NB4 (cell line): ENCODE measurements at regions not wholly inside any gene's neighbourhood (a gene's known extent, or its start where the extent isn't known, plus 50 kb on each side); places are given as distances from the start of the nearest gene placed in this dataset.

Experiments
- DNase-seq: peaks from one replicate; pipeline ENCODE4 v3.0.0; 2010; ENCODE audit warnings: low read depth
- H3K4me3 ChIP-seq: one replicate; pipeline ENCODE4 v1.5.1; 2011; ENCODE audit warnings: mild to moderate bottlenecking, low read depth, low read length, moderate library complexity
- MAX ChIP-seq: IDR thresholded peaks from 2 replicates; pipeline ENCODE4 v1.6.1; 2011; ENCODE audit warnings: low read depth, low read length
- MYC ChIP-seq: IDR thresholded peaks from 2 replicates; pipeline ENCODE4 v1.6.1; 2011; ENCODE audit warnings: low read depth, low read length
- POLR2A ChIP-seq: IDR thresholded peaks from 2 replicates; pipeline ENCODE4 v1.6.1; 2011; ENCODE audit warnings: mild to moderate bottlenecking; ENCODE audit not compliant: insufficient read length; ENCODE audit errors: extremely low read depth
- TF ChIP-seq, protein P1 (sequence below): IDR thresholded peaks from one replicate; pipeline ENCODE4 v1.5.1; 2012; ENCODE audit warnings: low read depth, low read length

- TF ChIP-seq MYC (no peak), POLR2A (no peak), MAX (no peak)
- TF ChIP-seq, protein P1, sequence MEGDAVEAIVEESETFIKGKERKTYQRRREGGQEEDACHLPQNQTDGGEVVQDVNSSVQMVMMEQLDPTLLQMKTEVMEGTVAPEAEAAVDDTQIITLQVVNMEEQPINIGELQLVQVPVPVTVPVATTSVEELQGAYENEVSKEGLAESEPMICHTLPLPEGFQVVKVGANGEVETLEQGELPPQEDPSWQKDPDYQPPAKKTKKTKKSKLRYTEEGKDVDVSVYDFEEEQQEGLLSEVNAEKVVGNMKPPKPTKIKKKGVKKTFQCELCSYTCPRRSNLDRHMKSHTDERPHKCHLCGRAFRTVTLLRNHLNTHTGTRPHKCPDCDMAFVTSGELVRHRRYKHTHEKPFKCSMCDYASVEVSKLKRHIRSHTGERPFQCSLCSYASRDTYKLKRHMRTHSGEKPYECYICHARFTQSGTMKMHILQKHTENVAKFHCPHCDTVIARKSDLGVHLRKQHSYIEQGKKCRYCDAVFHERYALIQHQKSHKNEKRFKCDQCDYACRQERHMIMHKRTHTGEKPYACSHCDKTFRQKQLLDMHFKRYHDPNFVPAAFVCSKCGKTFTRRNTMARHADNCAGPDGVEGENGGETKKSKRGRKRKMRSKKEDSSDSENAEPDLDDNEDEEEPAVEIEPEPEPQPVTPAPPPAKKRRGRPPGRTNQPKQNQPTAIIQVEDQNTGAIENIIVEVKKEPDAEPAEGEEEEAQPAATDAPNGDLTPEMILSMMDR: no peak
- H3K4me3 ChIP-seq: no peak overlapping the region
- no peak for DNase-seq
Observed at GRCh38 chr12:18926188-18926587, 188.3 kb downstream of the CAPZA3 start.

DNA sequence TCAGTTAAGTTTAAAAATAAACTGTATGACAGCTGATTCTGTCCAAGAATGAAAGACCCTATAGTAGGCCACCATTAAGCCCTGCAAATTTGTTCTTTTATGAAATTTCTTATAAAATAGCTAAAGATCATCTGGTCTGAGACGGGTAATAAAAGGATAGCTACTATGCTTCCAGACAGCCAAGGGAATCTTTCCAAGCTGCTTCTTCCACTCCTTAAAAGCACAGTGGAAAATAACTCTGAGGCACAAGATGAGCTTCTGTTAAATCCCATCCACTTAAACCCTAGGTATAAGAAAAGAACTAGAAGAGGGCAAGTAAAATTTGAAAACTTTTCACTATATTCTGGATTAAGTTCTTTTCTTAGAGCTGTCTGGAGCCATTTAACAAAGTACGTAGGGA is 194.3 kb downstream of the CAPZA3 start:
- no peak overlapping the region for H3K4me3 ChIP-seq
- TF ChIP-seq MYC: no peak
- no peak for TF ChIP-seq MAX
- TF ChIP-seq, protein P1: no peak
- no peak for TF ChIP-seq POLR2A

GRCh38 chr12:18932715-18933114 is 194.8 kb downstream of the CAPZA3 start:
- TF ChIP-seq MYC: no peak
- TF ChIP-seq MAX: no peak
- TF ChIP-seq, protein P1: no peak
- TF ChIP-seq POLR2A: no peak
- DNase-seq: no peak
- no peak overlapping the region for H3K4me3 ChIP-seq

More for the DNA sequence above, 194.3 kb downstream of the CAPZA3 start:
- no peak for DNase-seq

DNA sequence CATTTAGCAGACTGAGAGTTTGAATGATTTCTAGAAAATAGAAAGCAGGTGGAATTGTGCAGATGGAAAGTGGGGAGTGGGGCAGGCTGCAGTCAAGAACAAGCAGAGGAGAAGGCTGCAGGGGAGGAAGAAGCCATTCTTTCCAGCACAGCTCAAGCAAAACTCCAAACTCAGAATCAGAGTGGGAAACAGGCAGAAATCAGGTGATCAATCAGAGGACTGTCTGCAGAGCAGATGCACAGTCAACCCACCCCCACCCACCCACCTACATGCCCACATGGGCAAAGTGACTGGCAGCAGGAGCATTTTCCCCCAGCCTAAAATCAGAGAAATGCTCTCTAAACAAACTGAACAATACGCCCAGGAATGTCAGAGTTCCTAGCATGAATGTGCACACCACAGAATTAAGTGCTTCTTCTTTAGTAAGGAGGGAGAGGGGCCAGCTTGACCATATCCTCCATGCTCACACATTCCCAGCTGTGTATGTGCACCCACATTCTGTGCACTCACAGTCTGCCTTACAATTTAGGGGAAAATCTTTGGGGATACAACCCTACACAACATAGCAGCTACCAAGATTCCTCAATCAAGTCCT is 194.1 kb upstream of the PLEKHA5 start:
- no peak for DNase-seq
- no peak overlapping the region for H3K4me3 ChIP-seq
- TF ChIP-seq POLR2A (no peak), MYC (no peak), MAX (no peak)
- TF ChIP-seq, protein P1: no peak

- no peak for DNase-seq
- H3K4me3 ChIP-seq: no peak overlapping the region
- TF ChIP-seq, protein P1: no peak
- TF ChIP-seq POLR2A: no peak
- TF ChIP-seq MYC: no peak
Observed at GRCh38 chr12:18939051-18939450, 190.5 kb upstream of the PLEKHA5 start.

GRCh38 chr12:18942669-18943068 is 186.9 kb upstream of the PLEKHA5 start:
- no peak overlapping the region for H3K4me3 ChIP-seq
- TF ChIP-seq MYC: no peak
- no peak for DNase-seq

DNA sequence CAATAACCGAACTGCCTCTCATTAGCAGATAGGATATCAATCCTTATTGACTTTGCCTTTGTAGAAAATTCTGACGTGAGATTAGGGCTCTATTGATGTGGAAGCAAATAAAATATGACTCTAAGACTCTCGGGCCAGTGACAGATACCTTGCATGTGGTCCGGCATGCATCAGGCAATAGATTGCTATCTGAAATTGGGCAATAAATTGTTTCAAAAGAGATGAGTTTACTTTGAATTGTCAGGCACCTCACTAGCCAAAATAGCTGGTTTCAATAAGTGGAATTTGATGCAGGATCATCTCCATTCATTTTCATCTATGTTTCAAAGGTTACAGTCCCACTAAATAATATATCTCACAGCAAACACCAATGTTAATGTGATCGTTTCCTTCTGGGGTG is 186.3 kb upstream of the PLEKHA5 start:
- TF ChIP-seq, protein P1: no peak
- TF ChIP-seq POLR2A (no peak), MYC (peak; percentile 21; the same call in 1 of the 2 replicates), MAX (peak; percentile 8; the same call in 1 of the 2 replicates)
- H3K4me3 ChIP-seq: no peak overlapping the region
- DNase-seq: no peak
